Right renal cortex interstitium (tissue), 3 donors: ENCODE measurements at regions not wholly inside any gene's neighbourhood (a gene's known extent, or its start where the extent isn't known, plus 50 kb on each side); places are given as distances from the start of the nearest gene placed in this dataset.

ENCODE experiments used
- DNase-seq, 3 donors: peaks; one replicate each; pipeline ENCODE4 v3.0.0-alpha.2; 2013; ENCODE audit warnings: low read depth in 3 of 3, low spot score in 2 of 3

- no peak for DNase-seq
Observed at GRCh38 chr3:144286235-144286910, 314.8 kb downstream of the DIPK2A start.

GRCh38 chr3:144287001-144287400, 315.4 kb downstream of the DIPK2A start:
- no peak for DNase-seq

- DNase-seq = no peak
Observed at GRCh38 chr3:144289057-144289456, 317.4 kb downstream of the DIPK2A start.

GRCh38 chr3:144294659-144295538, 323.3 kb downstream of the DIPK2A start:
- no peak for DNase-seq

GRCh38 chr3:144295613-144296012, 324.0 kb downstream of the DIPK2A start:
- DNase-seq = no peak

- DNase-seq = no peak
Observed at GRCh38 chr3:144296808-144297207, 325.2 kb downstream of the DIPK2A start.

GRCh38 chr3:144301863-144302262, 330.2 kb downstream of the DIPK2A start:
- DNase-seq = no peak

- DNase-seq = no peak
Observed at GRCh38 chr3:144307951-144308350, 336.3 kb downstream of the DIPK2A start.

GRCh38 chr3:144308396-144308795, 336.8 kb downstream of the DIPK2A start:
- DNase-seq = no peak

GRCh38 chr3:144312702-144313101, 341.1 kb downstream of the DIPK2A start:
- DNase-seq = no peak

GRCh38 chr3:144314946-144315345, 343.3 kb downstream of the DIPK2A start:
- DNase-seq = no peak

- DNase-seq = no peak
Observed at GRCh38 chr3:144317961-144318360, 346.3 kb downstream of the DIPK2A start.

- no peak for DNase-seq
Observed at GRCh38 chr3:144324076-144324475, 352.5 kb downstream of the DIPK2A start.

GRCh38 chr3:144332868-144333267, 361.2 kb downstream of the DIPK2A start:
- no peak for DNase-seq

- DNase-seq = no peak
Observed at GRCh38 chr3:144341471-144341870, 369.8 kb downstream of the DIPK2A start.

- no peak for DNase-seq
Observed at GRCh38 chr3:144343343-144343742, 371.7 kb downstream of the DIPK2A start.

- DNase-seq = no peak
Observed at GRCh38 chr3:144343777-144344176, 372.2 kb downstream of the DIPK2A start.

GRCh38 chr3:144344925-144345548, 373.4 kb downstream of the DIPK2A start:
- no peak for DNase-seq

- no peak for DNase-seq
Observed at GRCh38 chr3:144350125-144350524, 378.5 kb downstream of the DIPK2A start.

GRCh38 chr3:144351011-144351410, 379.4 kb downstream of the DIPK2A start:
- no peak for DNase-seq

GRCh38 chr3:144351773-144352365, 380.2 kb downstream of the DIPK2A start:
- no peak for DNase-seq
